ENCODE measurements at regions not wholly inside any gene's neighbourhood (a gene's known extent, or its start where the extent isn't known, plus 50 kb on each side); places are given as distances from the start of the nearest gene placed in this dataset.

DNA sequence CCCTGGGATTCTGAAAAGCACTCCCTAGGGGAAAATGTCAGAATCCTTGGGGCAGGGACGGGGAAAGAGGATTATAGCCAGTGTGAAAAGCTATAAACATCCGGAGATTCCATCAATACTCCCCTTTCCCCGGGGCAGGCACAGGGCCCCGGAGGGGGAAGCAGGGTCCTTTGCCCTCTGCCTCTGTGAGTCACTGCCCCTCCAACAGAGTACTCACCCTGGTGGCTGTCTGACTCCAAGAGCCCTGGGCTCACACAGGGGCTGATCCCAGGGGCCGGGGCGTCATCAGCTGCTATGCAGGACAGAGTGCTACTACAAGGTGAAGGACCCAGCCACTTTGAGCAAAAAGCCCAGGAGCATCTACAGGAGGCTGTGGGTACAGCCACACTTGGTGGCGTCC lies 133.0 kb upstream of the PRR20G start:
- TF ChIP-seq, protein P1, sequence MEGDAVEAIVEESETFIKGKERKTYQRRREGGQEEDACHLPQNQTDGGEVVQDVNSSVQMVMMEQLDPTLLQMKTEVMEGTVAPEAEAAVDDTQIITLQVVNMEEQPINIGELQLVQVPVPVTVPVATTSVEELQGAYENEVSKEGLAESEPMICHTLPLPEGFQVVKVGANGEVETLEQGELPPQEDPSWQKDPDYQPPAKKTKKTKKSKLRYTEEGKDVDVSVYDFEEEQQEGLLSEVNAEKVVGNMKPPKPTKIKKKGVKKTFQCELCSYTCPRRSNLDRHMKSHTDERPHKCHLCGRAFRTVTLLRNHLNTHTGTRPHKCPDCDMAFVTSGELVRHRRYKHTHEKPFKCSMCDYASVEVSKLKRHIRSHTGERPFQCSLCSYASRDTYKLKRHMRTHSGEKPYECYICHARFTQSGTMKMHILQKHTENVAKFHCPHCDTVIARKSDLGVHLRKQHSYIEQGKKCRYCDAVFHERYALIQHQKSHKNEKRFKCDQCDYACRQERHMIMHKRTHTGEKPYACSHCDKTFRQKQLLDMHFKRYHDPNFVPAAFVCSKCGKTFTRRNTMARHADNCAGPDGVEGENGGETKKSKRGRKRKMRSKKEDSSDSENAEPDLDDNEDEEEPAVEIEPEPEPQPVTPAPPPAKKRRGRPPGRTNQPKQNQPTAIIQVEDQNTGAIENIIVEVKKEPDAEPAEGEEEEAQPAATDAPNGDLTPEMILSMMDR (IDR thresholded peaks at IDR 0.05) = no peak
- TF ChIP-seq POLR2A (IDR thresholded peaks at IDR 0.05) (no peak), POLR2AphosphoS5 (IDR thresholded peaks at IDR 0.05) (no peak)

Data from breast epithelium (tissue), 3 donors.